Choroid plexus epithelial cell (primary cell): ENCODE measurements at regions not wholly inside any gene's neighbourhood (a gene's known extent, or its start where the extent isn't known, plus 50 kb on each side); places are given as distances from the start of the nearest gene placed in this dataset.

Source experiments
- DNase-seq: peaks from one replicate; pipeline ENCODE4 v3.0.0-alpha.2; 2010; ENCODE audit warnings: low read depth
- H3K4me3 ChIP-seq: 2 replicates; pipeline ENCODE4 v1.5.1; 2011; ENCODE audit warnings: low read depth, mild to moderate bottlenecking, control low read depth, low read length, moderate library complexity
- TF ChIP-seq, protein P1 (sequence below): conservative IDR thresholded peaks from 2 replicates; pipeline ENCODE4 v1.5.1; 2011; ENCODE audit warnings: low read depth, mild to moderate bottlenecking, control low read depth, inconsistent platforms, low read length, moderate library complexity

GRCh38 chrX:43065978-43066377 is 288.0 kb upstream of the PPP1R2C start:
- DNase-seq: no peak
- no peak overlapping the region for H3K4me3 ChIP-seq
- TF ChIP-seq, protein P1, sequence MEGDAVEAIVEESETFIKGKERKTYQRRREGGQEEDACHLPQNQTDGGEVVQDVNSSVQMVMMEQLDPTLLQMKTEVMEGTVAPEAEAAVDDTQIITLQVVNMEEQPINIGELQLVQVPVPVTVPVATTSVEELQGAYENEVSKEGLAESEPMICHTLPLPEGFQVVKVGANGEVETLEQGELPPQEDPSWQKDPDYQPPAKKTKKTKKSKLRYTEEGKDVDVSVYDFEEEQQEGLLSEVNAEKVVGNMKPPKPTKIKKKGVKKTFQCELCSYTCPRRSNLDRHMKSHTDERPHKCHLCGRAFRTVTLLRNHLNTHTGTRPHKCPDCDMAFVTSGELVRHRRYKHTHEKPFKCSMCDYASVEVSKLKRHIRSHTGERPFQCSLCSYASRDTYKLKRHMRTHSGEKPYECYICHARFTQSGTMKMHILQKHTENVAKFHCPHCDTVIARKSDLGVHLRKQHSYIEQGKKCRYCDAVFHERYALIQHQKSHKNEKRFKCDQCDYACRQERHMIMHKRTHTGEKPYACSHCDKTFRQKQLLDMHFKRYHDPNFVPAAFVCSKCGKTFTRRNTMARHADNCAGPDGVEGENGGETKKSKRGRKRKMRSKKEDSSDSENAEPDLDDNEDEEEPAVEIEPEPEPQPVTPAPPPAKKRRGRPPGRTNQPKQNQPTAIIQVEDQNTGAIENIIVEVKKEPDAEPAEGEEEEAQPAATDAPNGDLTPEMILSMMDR: no peak

GRCh38 chrX:43068639-43069038 is 290.7 kb upstream of the PPP1R2C start:
- no peak overlapping the region for H3K4me3 ChIP-seq
- TF ChIP-seq, protein P1: no peak
- no peak for DNase-seq

GRCh38 chrX:43083016-43083415 is 305.1 kb upstream of the PPP1R2C start:
- DNase-seq: no peak
- no peak overlapping the region for H3K4me3 ChIP-seq
- TF ChIP-seq, protein P1: no peak

- no peak overlapping the region for H3K4me3 ChIP-seq
- TF ChIP-seq, protein P1: no peak
- no peak for DNase-seq
Observed at GRCh38 chrX:43087830-43088229, 309.9 kb upstream of the PPP1R2C start.

DNA sequence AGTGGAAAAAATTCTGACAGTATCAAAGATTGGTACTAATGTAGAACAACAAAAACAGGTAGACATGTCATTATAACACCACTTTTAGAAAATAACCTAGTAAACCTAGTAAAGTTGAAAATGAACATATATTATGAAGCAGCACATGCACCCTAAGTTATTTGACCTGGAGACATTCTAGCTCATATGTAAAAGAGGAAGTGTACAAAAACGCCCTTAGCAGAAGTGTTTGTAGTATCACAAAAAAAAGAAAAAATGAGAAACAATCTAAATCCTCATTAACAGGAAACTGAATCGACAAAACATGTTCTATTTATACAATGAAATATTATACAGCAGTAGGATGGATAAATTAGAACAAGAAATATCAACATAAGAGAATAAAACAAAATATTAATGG is 318.9 kb upstream of the PPP1R2C start:
- DNase-seq: no peak
- no peak overlapping the region for H3K4me3 ChIP-seq
- TF ChIP-seq, protein P1: no peak

GRCh38 chrX:43106009-43106408 is 328.0 kb upstream of the PPP1R2C start:
- DNase-seq: no peak
- TF ChIP-seq, protein P1: no peak
- H3K4me3 ChIP-seq: no peak overlapping the region

- no peak for DNase-seq
- H3K4me3 ChIP-seq: no peak overlapping the region
- TF ChIP-seq, protein P1: no peak
Observed at GRCh38 chrX:43108828-43109227, 330.9 kb upstream of the PPP1R2C start.
